DMS153 (cell line): ENCODE measurements at regions not wholly inside any gene's neighbourhood (a gene's known extent, or its start where the extent isn't known, plus 50 kb on each side); places are given as distances from the start of the nearest gene placed in this dataset.

Experiments
- DNase-seq: peaks from one replicate; lab custom pipeline; 2025; lab: John Stamatoyannopoulos, UW

DNA sequence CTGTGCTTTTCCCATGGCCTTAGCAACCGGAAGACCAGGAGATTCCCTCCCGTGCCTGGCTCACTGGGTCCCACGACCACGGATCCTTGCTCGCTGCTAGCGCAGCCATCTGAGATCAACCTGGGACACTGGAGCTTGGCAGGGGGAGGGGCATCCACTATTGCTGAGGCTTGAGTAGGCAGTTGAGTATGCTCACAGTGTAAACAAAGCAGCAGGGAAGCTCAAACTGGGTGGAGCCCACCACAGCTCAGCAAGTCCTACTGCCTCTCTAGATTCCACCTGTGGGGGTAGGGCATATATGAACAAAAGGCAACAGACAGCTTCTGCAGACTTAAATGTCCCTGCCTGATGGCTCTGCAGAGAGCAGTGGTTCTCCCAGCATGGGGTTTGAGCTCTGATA lies 697.0 kb downstream of the SORCS1 start:
- peak; percentile 0 for DNase-seq

DNA sequence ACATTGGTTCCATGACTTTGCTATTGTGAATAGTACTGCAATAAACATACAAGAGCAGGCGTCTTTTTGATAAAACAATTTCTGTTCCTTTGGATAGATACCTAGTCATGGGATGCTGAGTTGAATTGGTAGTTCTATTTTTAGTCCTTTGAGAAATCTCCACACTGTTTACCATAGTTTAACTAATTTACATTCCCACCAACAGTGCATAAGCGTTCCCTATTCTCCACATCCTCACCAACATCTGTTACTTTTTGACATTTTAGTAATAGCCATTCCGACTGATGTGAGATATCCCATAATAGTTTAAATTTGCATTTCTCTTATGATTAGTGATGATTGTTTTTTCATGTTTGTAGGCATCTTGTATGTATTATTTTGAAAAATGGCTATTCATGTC lies 707.0 kb downstream of the SORCS1 start:
- DNase-seq = no peak

DNA sequence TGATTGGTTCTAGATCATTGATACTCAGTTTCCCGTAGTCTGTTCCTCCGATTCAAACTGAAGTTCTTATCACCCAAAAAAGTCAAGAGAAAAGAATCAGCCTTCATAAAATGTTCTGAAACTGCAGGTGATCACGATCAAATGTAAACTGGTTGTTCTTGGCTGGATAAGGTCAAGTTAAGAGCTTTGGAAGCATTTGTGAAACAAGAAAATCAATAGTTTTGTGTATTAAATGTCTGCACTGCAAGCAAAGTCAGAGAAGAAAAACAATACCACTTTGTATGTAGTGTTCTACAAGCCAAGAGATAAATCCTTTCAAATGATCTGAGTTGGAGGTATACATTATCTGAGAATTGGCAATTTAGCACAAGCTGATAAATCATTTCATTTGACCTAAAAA lies 710.3 kb downstream of the SORCS1 start:
- no peak for DNase-seq

DNA sequence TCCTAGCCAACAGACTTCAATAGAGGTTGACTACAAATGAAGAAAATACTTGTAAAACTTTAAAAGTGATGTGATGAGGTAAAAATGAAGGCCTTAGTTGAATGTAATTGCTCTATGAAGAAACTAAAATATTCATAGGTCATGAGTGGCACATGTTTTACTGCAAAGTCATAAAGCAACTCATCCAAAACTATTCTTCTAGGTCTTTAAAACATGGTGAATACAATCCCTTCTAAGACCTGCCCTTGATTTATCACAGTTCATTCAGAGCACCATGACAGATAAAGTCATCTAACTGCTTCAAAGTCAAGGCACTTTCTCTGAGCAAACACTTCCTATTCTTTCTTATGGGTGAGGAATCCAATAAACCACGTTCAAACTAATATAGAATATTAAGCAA lies 713.5 kb downstream of the SORCS1 start:
- no peak for DNase-seq

DNA sequence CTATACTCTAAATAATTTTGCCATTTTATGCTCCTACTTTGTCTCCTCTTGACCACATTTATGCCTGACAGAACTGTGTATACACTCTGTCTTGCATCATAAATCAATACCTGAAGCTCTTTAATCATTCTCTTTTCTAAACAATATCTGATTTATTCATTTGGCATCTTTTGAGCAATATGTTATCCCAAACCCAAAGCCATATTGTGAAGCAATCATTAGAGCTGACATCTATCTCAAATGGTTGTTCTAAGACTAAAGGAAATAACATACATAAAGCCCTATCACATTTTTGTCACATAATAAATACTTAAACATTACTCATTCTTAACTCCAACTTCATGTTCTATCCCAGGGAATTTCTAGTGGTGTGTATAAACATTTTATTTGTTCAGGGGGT lies 717.6 kb downstream of the SORCS1 start:
- DNase-seq = no peak

DNA sequence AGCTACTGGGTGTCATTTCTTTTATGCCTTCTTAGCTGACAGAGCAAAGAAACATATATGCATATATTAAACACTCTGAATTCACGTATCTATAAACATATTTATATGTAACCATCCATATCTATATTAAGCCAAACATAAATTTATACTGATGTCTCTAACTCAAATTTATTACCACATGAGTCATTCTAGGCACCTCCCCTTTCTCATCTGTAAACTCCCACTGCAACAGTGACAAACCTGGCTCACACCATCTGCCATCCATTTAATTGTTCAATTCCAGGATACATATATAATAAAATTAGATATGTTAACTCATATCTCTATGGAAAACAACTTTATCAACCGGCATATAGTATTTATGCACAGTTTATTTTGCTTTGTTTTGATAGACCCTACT lies 722.3 kb downstream of the SORCS1 start:
- DNase-seq = no peak

DNA sequence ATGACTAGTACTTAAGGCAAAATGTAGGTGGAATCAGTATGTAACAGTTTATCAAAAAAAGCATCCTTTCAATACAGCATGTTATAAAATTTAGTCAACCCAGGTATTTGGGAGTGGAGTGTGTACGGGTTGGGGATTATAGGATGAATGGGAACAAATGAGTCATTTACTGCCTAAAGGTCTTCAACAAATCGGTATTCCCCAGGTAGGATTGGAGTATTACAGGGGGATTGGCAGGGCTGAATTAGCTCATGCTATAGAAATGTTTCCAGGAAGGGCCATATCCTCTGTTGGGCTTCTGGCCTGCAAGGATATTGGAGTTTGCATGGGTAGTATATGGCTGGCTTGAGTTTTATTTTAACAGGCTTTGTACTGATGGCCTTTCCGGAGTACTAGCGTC lies 723.7 kb downstream of the SORCS1 start:
- no peak for DNase-seq

DNA sequence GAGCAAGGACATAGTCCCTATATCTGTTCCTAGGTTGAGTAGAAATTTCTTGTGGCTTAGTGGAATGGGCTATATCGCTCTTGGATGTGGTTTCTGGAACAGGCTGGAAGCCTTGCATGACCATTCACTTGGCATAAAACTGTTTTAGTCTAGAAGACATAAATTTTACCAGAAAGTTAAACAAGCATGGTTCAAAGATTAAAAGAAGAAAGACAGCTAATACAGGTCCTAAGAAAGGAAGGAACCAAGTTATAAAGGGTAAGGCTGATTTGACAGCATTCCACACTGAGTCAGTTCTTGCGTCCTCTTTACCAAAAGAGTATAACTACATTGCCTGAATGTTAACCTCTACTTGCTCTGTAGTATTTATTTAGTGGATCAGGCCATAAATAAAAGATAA lies 724.2 kb downstream of the SORCS1 start:
- DNase-seq = no peak

DNA sequence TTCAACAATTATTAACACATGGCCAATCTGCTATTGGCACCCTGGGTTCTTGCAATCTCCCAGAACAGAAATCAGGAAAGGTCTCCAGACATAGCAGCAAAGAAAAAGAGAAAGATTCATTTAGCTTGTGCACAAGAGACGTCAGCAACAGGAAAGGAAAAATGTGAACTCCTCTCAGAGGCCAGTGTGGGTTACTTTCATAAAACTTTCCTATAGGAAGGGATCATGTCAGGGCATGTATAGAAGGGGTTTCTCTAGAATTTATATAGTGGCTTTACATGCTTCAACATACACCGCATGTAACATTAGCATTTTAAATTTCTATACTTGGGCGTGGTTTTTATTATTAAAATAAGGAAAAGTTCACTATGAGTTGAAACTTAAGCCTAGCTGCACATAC lies 725.1 kb downstream of the SORCS1 start:
- no peak for DNase-seq

DNA sequence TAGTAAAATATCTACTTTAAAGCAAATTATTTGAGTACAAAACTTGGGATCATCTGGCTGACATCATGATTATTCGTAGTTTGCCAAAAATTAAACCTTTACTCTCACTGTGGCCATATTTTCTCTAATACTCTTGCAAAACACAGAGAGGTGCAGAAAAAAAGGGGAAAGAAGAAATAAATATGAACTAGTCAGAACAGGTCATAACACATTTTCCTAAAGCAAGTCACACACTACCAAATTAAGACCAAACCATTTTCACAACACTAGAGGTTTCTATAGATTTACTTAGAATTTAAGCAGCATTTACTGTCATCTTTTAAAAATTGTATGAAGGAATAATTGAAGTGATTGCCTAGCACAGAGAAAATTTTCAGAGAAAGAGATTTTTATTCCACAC lies 726.1 kb downstream of the SORCS1 start:
- no peak for DNase-seq

DNA sequence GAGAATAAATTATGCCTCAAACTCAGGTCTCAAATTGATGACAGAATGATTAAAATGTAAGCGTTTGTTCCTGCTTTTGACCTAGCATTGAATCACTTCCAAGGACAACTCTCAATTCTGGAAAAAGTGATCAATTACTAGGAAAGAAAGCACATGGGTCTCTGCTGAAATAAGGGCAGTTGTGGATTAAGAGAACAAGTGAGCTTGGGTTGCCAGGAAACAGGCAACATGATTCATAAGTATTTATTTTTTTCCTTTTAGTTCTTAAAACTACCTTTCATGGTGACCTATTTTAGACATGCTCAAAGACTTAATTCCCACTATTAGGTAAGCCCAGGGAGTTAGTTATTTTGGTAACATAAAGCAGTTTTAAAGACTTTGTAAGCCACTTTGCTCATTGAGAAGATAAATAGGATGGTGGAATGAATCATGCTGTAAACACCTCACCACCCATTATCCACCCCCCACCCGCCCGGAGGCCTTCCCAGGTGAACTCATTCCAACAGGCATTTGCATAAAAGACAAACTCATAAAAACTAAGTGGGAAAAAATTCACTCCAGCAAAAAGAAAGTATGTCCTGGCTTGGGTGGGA lies 728.3 kb downstream of the SORCS1 start:
- no peak for DNase-seq

DNA sequence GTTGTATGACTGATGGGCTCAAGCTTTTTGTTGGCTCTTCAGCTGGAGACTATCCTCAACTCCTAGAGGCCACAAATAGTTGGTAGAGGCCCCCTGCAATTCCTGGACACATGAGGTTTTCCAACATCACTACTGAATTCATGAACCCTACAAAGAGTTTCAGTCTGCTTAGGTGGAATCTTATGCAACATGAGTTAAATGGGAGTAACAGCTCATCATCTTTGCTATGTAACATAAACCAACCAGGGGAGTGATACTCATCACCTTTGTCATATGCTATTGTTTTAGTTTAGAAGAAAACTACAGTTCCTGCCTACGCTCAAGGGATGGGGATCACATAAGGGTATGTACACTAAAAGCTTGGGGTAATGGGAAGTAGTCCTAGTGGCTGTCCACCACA lies 729.4 kb downstream of the SORCS1 start:
- DNase-seq = no peak

DNA sequence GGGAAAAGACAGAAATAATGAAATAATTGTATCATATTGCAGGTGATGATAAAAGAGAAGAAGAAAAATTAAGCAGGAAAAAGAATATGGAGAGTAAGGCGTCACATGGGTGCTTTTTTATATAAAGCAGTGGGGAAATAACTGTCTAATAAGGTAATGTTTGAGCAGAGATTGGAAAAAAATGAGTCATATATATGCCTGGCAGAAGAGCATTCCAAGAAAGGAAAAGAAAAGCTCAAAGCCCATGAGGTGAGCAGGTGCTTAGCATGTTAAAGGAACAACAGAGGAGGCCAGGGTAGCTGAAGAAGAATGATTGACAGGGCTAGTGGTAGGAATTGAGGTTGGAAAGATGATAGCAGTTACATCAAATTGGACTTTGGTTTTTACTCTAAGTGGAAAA lies 739.5 kb downstream of the SORCS1 start:
- DNase-seq = no peak

DNA sequence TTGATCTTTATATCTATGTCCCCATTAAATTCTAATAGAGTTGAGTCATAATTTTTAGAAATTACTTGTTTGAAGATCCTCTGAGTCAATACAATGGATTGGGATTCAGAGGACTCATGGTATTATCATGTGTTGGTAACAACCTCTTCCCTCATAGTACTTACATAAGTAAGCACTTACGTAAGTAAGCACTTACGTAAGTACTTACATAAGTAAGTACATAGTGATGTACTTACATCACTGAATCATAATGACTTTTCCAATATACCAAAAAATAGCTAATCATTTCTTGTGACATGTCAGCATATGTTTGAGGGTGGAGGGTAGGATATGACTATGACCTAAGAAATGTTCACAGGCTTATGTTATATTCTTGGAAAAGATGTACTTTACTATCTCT lies 740.5 kb downstream of the SORCS1 start:
- DNase-seq = no peak

DNA sequence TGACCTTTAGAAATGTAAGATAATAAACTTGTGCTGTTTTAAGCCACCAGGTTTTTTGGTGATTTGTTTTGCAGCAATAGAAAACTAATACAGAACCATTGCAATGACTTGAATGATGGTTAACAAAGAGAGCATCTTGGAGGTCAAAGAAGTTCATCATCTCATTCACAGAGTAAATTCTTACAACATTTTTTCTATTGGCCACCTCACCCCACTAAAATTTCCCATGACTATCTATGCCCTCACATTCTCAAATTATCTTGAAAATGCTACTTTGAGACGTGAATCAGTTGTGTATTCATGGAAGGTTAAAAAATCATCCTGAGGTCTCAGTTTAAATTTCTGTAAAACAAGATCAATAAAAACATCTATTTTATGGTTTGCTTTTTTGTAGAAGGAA lies 754.2 kb downstream of the SORCS1 start:
- no peak for DNase-seq

DNA sequence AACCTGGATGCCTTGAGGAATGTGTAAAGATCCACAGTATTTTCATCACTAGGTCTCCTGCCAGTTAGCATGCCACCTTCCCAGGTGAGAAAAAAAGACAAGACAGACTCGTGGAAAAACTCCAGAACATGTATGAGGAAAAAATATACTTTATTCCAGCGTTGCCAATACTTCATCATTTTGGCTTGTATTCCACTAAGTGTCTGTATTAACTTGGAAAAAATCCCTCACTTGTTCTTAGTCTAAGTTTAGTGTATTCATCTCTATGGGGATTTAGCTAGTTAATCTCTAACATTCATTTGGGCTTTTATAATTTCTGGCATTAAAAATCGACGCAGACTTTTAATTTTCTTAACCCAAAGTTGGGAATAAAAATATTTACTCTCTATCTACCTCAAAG lies 759.4 kb downstream of the SORCS1 start:
- no peak for DNase-seq

DNA sequence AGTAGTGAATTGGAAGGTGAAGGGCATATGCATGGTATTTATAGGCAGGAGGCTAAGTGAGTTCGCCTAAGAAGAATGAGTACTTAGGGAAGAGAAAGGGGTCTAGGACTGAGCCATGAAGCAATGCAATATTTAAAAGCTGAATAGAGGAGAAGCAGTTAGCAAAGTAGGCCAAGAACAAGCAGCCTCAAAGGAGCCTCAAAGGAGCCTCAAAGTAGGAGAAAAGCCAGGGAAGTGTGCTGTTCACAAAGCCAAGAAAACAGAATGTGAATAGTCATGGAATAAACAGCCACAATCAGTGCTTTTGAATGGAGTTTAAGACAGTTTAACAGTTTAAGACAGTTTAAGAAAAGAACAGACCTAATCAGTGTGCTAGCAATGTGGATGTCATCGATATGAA lies 762.0 kb downstream of the SORCS1 start:
- no peak for DNase-seq

DNA sequence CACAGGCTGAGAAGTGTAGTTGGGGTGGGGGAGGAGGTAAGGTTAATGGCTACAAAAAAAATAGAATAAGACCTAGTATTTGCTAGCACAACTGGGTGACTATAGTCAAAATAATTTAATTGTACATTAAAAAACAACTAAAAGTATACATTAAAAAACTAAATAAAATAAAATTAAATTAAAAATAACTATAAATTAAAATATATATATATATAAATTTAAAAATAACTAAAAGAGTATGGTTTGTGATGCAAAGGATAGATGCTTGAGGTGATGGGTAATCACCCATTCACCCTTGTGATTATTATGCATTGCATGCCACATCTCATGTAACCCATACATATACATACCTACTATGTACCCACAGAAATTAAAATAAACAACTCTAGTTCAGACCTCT lies 762.5 kb downstream of the SORCS1 start:
- no peak for DNase-seq

DNA sequence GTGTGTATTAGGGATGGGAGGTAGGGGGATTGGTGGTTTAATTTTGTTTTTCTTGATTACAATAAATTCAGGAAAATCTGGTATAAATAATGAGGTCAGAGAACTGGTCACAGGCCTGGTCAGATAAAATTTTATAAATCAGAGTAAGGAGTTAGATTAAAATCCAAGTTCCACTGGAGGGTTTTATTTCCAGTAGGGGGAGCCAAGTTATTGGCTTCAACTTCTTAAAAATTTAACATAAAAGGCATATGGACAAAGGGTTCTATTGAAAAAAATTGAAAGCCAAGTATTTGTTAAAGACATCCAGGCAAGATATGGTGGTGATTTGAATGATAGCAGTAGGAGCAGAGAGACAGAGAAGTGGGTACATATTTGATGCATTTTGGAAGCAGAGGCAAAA lies 763.3 kb downstream of the SORCS1 start:
- no peak for DNase-seq

DNA sequence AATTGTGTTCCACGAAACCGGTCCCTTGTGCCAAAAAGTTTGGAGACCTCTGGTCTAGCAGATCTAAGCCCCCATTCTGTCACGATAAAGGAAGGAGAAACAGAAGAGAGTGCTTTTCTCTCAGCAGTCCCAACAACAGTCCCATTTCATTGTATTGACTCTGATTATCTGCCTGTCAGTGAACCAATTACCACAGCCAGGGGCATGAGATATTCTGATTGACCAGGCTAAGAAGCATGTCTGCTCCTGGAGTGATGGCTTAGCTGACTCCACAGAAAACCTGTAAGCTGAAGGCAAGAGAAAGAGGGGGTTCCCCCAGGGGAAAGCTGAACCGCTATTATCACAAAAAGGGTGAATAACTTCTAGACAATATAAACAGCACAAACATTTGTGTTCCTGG lies 765.4 kb downstream of the SORCS1 start:
- no peak for DNase-seq

DNA sequence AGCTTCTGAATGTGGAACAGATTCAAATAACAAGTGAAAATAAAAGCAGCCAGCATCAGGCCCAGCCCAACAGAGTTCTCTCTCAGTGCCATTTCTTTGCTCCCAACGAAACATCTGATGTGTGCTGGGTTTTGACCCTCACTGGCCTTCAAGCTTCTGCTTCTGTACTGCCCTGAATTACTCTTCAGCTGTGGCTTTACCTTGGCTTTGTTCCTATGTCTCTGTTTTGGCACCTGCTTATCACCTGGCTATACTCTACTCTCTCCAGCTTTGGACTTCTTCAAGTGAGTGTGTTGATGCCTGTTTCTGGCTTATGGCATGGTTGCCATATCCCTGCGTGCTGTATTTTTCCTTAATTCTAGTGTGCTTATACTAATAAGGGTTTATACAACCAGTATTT lies 768.3 kb downstream of the SORCS1 start:
- DNase-seq = no peak

DNA sequence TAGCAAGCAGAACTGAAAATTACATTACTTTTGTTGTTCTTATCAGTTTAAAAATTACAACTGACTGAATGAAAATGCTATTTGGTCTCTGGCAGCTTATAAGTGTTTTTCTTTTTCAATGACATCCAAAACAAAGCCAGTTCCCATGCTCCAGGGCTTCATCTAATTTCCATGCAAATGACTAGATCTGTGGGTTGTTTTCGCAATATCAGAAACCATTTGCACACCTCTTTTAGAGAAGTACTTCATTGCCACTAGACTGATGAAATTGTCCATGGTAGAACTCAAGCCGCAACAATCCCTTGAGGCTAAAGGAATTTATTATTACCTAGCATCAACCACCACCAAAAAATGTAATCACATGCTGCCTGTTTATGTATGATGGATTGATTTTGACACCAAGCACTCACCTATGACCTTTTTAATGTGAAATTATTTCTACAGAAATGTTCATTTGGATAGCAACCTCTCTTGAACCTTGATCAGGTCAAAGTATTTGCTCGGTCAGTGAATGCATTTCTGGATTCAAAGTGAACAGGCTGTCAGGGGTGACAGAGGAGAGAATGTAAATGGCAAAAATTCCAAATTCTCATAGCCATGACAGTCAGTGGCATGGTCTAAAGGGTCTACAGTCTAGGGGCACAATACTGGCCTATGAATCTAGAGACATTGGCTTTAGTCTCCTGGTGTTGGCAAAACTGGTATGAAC lies 769.3 kb downstream of the SORCS1 start:
- DNase-seq = no peak

DNA sequence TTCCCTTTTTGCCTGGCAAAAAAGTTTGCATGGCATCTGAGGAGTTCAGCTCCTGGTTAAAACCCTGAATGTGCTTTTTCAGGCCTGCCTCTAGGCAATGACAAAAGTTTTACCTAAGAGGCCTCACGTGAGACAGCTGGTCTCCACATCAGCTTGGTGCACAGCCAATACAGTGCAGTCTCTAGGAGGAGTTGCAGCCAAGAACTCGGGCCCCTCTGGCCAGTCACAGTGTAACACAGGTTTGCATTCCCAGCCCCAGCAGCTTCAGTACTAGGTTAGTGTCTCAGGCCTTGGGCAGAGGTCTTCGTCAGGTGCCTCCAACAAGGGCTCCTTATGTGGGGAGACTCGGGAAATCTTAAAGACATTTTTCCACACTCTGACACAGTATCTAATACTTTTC lies 771.7 kb downstream of the SORCS1 start:
- DNase-seq = no peak

DNA sequence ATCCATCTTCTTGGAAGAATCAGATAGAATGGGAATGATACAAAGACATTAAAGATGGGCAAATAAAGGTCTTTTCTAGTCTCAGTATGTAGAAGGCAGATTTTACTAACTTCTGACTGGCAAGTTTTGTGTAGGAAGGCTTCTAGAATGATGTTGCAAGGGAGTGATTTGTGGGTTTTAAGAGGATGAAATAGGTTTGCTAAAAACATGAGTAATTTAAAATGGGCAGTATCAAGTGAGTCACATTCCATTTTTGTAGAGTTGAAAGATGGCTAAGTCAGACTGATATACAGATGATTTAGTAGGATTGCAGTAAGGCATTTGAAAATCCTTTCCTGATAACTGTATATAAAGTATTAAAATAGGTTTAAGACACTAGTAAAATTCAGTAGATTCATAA lies 777.4 kb downstream of the SORCS1 start:
- DNase-seq = no peak
